ENCODE measurements at regions not wholly inside any gene's neighbourhood (a gene's known extent, or its start where the extent isn't known, plus 50 kb on each side); places are given as distances from the start of the nearest gene placed in this dataset.
"Not testable (repeated sequence)": the region's sequence is repeated elsewhere in the genome, so short reads cannot be mapped to it uniquely, and the experiment has no call there.

- DNase-seq (ENCODE audit: low read depth in 3 of 3), result no peak
These were observed 106.6 kb upstream of the FMN2 start for GRCh38 chr1:239985044-239985443.

- DNase-seq (ENCODE audit: low read depth in 3 of 3), result no peak
These were observed 104.5 kb upstream of the FMN2 start for GRCh38 chr1:239987103-239987745.

- no peak for DNase-seq (ENCODE audit: low read depth in 3 of 3)
These were observed 101.7 kb upstream of the FMN2 start for GRCh38 chr1:239989990-239990389.

- not testable (repeated sequence) for DNase-seq (ENCODE audit: low read depth in 3 of 3)
These were observed 99.1 kb upstream of the FMN2 start for GRCh38 chr1:239992566-239992965.

- no peak for DNase-seq (ENCODE audit: low read depth in 3 of 3)
These were observed 98.3 kb upstream of the FMN2 start for GRCh38 chr1:239993366-239993765.

- DNase-seq (ENCODE audit: low read depth in 3 of 3), result no peak
These were observed 96.4 kb upstream of the FMN2 start for GRCh38 chr1:239995281-239995680.

GRCh38 chr1:239997160-239997514 lies 94.5 kb upstream of the FMN2 start:
- DNase-seq (ENCODE audit: low read depth in 3 of 3), result no peak

- DNase-seq (ENCODE audit: low read depth in 3 of 3), result no peak
These were observed 94.0 kb upstream of the FMN2 start for GRCh38 chr1:239997515-239998311.

- DNase-seq (ENCODE audit: low read depth in 3 of 3), result no peak
These were observed 93.4 kb upstream of the FMN2 start for GRCh38 chr1:239998312-239998649.

GRCh38 chr1:239999170-239999569 lies 92.5 kb upstream of the FMN2 start:
- no peak for DNase-seq (ENCODE audit: low read depth in 3 of 3)

GRCh38 chr1:240000634-240001033 lies 91.0 kb upstream of the FMN2 start:
- DNase-seq (ENCODE audit: low read depth in 3 of 3), result no peak

- no peak for DNase-seq (ENCODE audit: low read depth in 3 of 3)
These were observed 90.4 kb upstream of the FMN2 start for GRCh38 chr1:240001177-240001740.

GRCh38 chr1:240004086-240004749 lies 87.5 kb upstream of the FMN2 start:
- DNase-seq (ENCODE audit: low read depth in 3 of 3), result no peak

- no peak for DNase-seq (ENCODE audit: low read depth in 3 of 3)
These were observed 85.6 kb upstream of the FMN2 start for GRCh38 chr1:240005997-240006650.

- DNase-seq (ENCODE audit: low read depth in 3 of 3), result no peak
These were observed 83.4 kb upstream of the FMN2 start for GRCh38 chr1:240008298-240008697.

- DNase-seq (ENCODE audit: low read depth in 3 of 3), result no peak
These were observed 77.6 kb upstream of the FMN2 start for GRCh38 chr1:240014051-240014450.

- no peak for DNase-seq (ENCODE audit: low read depth in 3 of 3)
These were observed 73.1 kb upstream of the FMN2 start for GRCh38 chr1:240018617-240019016.

GRCh38 chr1:240019524-240019923 lies 72.2 kb upstream of the FMN2 start:
- no peak for DNase-seq (ENCODE audit: low read depth in 3 of 3)

- DNase-seq (ENCODE audit: low read depth in 3 of 3), result no peak
These were observed 70.8 kb upstream of the FMN2 start for GRCh38 chr1:240020871-240021270.

GRCh38 chr1:240021709-240022108 lies 70.0 kb upstream of the FMN2 start:
- no peak for DNase-seq (ENCODE audit: low read depth in 3 of 3)

GRCh38 chr1:240027059-240027462 lies 64.6 kb upstream of the FMN2 start:
- DNase-seq (ENCODE audit: low read depth in 3 of 3), result no peak

GRCh38 chr1:240029418-240029817 lies 62.3 kb upstream of the FMN2 start:
- DNase-seq (ENCODE audit: low read depth in 3 of 3), result no peak
